DOHH2 (cell line): ENCODE measurements at regions not wholly inside any gene's neighbourhood (a gene's known extent, or its start where the extent isn't known, plus 50 kb on each side); places are given as distances from the start of the nearest gene placed in this dataset.

ENCODE experiments used
- H3F3A ChIP-seq: fragments of 200-600 bp; sonication (generic), shearing (Covaris generic); 2 replicates; pipeline ENCODE4 v1.6.0; 2016; ENCODE audit warnings: antibody characterized with exemption, mild to moderate bottlenecking; ENCODE audit not compliant: control insufficient read depth, insufficient read depth
- H3K27ac ChIP-seq: fragments of 200-600 bp; sonication (generic); 2 replicates; pipeline ENCODE4 v1.5.1; 2014; ENCODE audit warnings: low read depth, mild to moderate bottlenecking, low read length, moderate library complexity
- H3K27me3 ChIP-seq: fragments of 200-600 bp; sonication (generic); 2 replicates; pipeline ENCODE4 v1.6.1; 2014; ENCODE audit warnings: mild to moderate bottlenecking, low read length, mixed read lengths; ENCODE audit not compliant: control insufficient read depth
- H3K36me3 ChIP-seq: fragments of 200-600 bp; sonication (generic); 2 replicates; pipeline ENCODE4 v1.6.1; 2014; ENCODE audit warnings: mild to moderate bottlenecking, low read length, moderate library complexity, mixed read lengths; ENCODE audit not compliant: control insufficient read depth
- H3K4me1 ChIP-seq: fragments of 200-600 bp; sonication (generic); 2 replicates; pipeline ENCODE4 v1.6.1; 2014; ENCODE audit warnings: mild to moderate bottlenecking, low read length, mixed read lengths; ENCODE audit not compliant: control insufficient read depth
- H3K4me2 ChIP-seq: fragments of 200-600 bp; sonication (generic); 2 replicates; pipeline ENCODE4 v1.6.0; 2014; ENCODE audit warnings: mild to moderate bottlenecking, low read length, moderate library complexity
- H3K4me3 ChIP-seq: fragments of 200-600 bp; sonication (generic); 2 replicates; pipeline ENCODE4 v1.5.1; 2014; ENCODE audit warnings: mild to moderate bottlenecking, low read length, mixed read lengths
- H3K79me2 ChIP-seq: fragments of 200-600 bp; sonication (generic); 2 replicates; pipeline ENCODE4 v1.6.1; 2014; ENCODE audit warnings: mild to moderate bottlenecking, low read length, mixed read lengths; ENCODE audit not compliant: control insufficient read depth
- H3K9me2 ChIP-seq: fragments of 200-600 bp; sonication (generic); replicated peaks from 2 replicates; pipeline ENCODE4 v1.6.1; 2014; ENCODE audit warnings: mild to moderate bottlenecking, low read length, mixed read lengths; ENCODE audit not compliant: control insufficient read depth
- H3K9me3 ChIP-seq: fragments of 200-600 bp; sonication (generic); 2 replicates; pipeline ENCODE4 v1.6.1; 2014; ENCODE audit warnings: antibody characterized with exemption, low read length, mixed read lengths; ENCODE audit not compliant: control insufficient read depth, insufficient read depth
- H4K20me1 ChIP-seq: fragments of 200-600 bp; sonication (generic); 2 replicates; pipeline ENCODE4 v1.6.0; 2014; ENCODE audit warnings: low read depth, mild to moderate bottlenecking, antibody characterized with exemption, low read length, moderate library complexity; ENCODE audit not compliant: control insufficient read depth, insufficient read depth
- EZH2phosphoT487 ChIP-seq: fragments of 200-600 bp; sonication (generic); IDR thresholded peaks from 2 replicates; pipeline ENCODE4 v1.6.1; 2017; ENCODE audit warnings: borderline replicate concordance, mild to moderate bottlenecking, antibody characterized with exemption, low read length, moderate library complexity, mixed read lengths
- TF ChIP-seq, protein P1 (sequence below): fragments of 200-600 bp; sonication (generic); IDR thresholded peaks from one replicate; pipeline ENCODE4 v1.5.1; 2014; ENCODE audit warnings: antibody characterized with exemption, mild to moderate bottlenecking, low read depth, low read length; ENCODE audit not compliant: poor library complexity, severe bottlenecking

DNA sequence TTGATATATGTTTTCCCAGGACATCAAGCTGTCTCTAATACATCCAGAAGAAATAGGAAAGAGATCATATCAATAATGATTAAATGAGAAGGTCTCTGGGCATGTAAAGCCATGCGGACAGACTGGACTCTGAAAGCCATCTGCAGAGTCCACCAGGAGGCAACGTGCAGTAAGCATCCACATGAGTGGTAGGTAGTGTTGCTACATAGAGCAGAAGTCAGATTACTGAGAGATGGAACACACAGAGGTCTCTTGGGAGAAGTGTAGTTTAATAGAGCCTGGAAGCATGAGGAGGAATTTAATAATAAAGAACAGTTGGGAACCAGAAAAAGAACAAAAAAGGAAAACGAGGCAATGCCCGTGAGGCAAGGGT is 758.1 kb upstream of the DDX18 start:
- Histone ChIP-seq H3K79me2 (no peaks in the 10 kb centered on the region), H3K36me3 (no peaks in the 10 kb centered on the region), H3K27ac (no peak overlapping the region), H3K27me3 (no peaks in the 10 kb centered on the region), H4K20me1 (no peaks in the 10 kb centered on the region), H3F3A (no peaks in the 10 kb centered on the region), H3K9me3 (no peaks in the 10 kb centered on the region), H3K4me1 (no peaks in the 10 kb centered on the region), H3K4me2 (no peak overlapping the region), H3K9me2 (no peaks in the 10 kb centered on the region), H3K4me3 (no peak overlapping the region)
- TF ChIP-seq EZH2phosphoT487: no peak
- TF ChIP-seq, protein P1, sequence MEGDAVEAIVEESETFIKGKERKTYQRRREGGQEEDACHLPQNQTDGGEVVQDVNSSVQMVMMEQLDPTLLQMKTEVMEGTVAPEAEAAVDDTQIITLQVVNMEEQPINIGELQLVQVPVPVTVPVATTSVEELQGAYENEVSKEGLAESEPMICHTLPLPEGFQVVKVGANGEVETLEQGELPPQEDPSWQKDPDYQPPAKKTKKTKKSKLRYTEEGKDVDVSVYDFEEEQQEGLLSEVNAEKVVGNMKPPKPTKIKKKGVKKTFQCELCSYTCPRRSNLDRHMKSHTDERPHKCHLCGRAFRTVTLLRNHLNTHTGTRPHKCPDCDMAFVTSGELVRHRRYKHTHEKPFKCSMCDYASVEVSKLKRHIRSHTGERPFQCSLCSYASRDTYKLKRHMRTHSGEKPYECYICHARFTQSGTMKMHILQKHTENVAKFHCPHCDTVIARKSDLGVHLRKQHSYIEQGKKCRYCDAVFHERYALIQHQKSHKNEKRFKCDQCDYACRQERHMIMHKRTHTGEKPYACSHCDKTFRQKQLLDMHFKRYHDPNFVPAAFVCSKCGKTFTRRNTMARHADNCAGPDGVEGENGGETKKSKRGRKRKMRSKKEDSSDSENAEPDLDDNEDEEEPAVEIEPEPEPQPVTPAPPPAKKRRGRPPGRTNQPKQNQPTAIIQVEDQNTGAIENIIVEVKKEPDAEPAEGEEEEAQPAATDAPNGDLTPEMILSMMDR: no peak

DNA sequence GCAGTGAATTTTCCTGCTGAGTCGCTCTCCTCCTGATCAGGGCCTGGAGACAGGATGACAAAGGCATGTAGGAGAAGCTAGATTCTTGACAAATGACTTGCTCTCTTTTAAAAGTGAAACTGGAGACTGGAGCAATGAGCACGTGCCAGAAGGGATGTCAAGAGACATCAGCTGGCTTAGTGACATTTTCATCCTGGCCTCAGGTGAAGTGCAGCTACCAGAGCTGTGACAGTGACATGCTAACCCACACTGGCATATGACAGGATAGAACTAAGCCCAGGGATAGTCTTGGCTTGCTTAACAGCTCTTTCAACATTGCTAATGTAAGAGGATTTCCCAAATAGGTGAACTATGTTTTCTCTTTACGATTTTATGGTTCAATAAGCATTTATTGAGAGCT is 757.5 kb upstream of the DDX18 start:
- H3K4me3 ChIP-seq: no peak overlapping the region
- no peaks in the 10 kb centered on the region for H3K27me3 ChIP-seq
- H3F3A ChIP-seq: no peaks in the 10 kb centered on the region
- H3K4me2 ChIP-seq: no peak overlapping the region
- no peaks in the 10 kb centered on the region for H3K36me3 ChIP-seq
- H3K79me2 ChIP-seq: no peaks in the 10 kb centered on the region
- no peaks in the 10 kb centered on the region for H3K9me3 ChIP-seq
- H3K27ac ChIP-seq: no peak overlapping the region
- TF ChIP-seq EZH2phosphoT487: no peak
- TF ChIP-seq, protein P1: no peak
- no peaks in the 10 kb centered on the region for H3K9me2 ChIP-seq
- no peaks in the 10 kb centered on the region for H4K20me1 ChIP-seq
- no peaks in the 10 kb centered on the region for H3K4me1 ChIP-seq

DNA sequence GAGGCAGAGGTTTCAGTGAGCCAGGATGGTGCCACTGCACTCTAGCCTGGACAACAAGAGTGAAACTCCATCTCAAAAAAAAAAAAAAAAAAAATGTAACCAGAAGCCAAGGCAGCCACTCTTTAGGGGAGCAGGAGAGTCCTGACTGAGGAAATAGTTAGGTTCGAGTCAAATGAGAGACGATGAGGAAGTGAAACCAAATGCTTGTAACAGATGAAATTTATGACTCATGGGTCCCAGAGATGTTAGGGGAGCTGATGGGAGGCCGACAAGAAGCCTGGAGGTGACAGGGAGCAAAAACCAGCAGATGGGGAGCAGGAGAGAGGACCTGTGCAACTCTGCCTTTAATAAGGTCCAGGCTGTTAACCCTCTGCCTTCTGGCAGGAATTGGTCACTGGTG is 756.1 kb upstream of the DDX18 start:
- no peak overlapping the region for H3K27ac ChIP-seq
- H3F3A ChIP-seq: no peaks in the 10 kb centered on the region

More for the DNA sequence above, 756.1 kb upstream of the DDX18 start:
- no peaks in the 10 kb centered on the region for H3K9me2 ChIP-seq
- no peak overlapping the region for H3K4me3 ChIP-seq
- H3K27me3 ChIP-seq: no peaks in the 10 kb centered on the region
- no peaks in the 10 kb centered on the region for H3K36me3 ChIP-seq
- no peak overlapping the region for H3K4me2 ChIP-seq
- no peaks in the 10 kb centered on the region for H4K20me1 ChIP-seq
- TF ChIP-seq, protein P1: no peak
- TF ChIP-seq EZH2phosphoT487: no peak
- no peaks in the 10 kb centered on the region for H3K79me2 ChIP-seq
- H3K4me1 ChIP-seq: no peaks in the 10 kb centered on the region
- no peaks in the 10 kb centered on the region for H3K9me3 ChIP-seq
